NB4 (cell line): ENCODE measurements at regions not wholly inside any gene's neighbourhood (a gene's known extent, or its start where the extent isn't known, plus 50 kb on each side); places are given as distances from the start of the nearest gene placed in this dataset.

ENCODE experiments used
- CTCF ChIP-seq: IDR thresholded peaks from one replicate; pipeline ENCODE4 v1.5.1; 2012; ENCODE audit warnings: low read depth, low read length
- MAX ChIP-seq: IDR thresholded peaks from 2 replicates; pipeline ENCODE4 v1.6.1; 2011; ENCODE audit warnings: low read depth, low read length
- MYC ChIP-seq: IDR thresholded peaks from 2 replicates; pipeline ENCODE4 v1.6.1; 2011; ENCODE audit warnings: low read depth, low read length
- POLR2A ChIP-seq: IDR thresholded peaks from 2 replicates; pipeline ENCODE4 v1.6.1; 2011; ENCODE audit warnings: mild to moderate bottlenecking; ENCODE audit not compliant: insufficient read length; ENCODE audit errors: extremely low read depth

DNA sequence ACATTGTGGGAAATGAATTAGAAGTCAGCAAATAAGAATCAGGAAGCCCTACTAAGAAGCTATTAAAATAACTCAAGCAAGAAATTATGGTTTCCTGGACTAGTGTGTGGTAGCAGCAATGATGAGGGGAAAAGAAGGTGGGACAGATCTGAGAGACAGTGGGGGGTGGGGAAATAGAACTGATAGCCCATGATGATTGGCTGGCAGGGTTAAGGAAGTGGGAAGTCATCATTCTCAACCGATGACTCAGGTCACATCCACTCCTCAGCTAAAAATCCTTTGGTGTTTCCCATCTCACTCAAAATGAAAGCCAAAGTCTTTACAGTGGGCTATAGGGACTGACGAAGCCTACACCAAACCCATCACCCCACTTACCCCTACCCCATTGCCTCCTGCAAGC is 153.9 kb upstream of the ARHGEF26 start:
- TF ChIP-seq CTCF (no peak), POLR2A (no peak), MYC (no peak), MAX (no peak)
